GM23338 (cell line): ENCODE measurements at regions not wholly inside any gene's neighbourhood (a gene's known extent, or its start where the extent isn't known, plus 50 kb on each side); places are given as distances from the start of the nearest gene placed in this dataset.

Experiments used
- ATAC-seq: fragments of 200-7000 bp; cut with Tn5 transposase; 3 replicates; pipeline ENCODE4 v1.9.1; 2020
- DNase-seq: peaks from one replicate; pipeline ENCODE4 v3.0.0-alpha.2; 2015; ENCODE audit warnings: low spot score
- H2AFZ ChIP-seq: fragments of 200-600 bp; sonication (generic); 2 replicates; pipeline ENCODE4 v1.8.0; 2016; ENCODE audit warnings: antibody characterized with exemption, mild to moderate bottlenecking, moderate library complexity
- H3F3A ChIP-seq: fragments of 200-600 bp; sonication (generic); replicated peaks from 2 replicates; pipeline ENCODE4 v1.8.0; 2017; ENCODE audit warnings: antibody characterized with exemption, mixed run types, low read depth
- H3K27ac ChIP-seq: fragments of 200-600 bp; sonication (generic); 2 replicates; pipeline ENCODE4 v1.6.1; 2016; ENCODE audit warnings: low read depth
- H3K27me3 ChIP-seq: fragments of 200-600 bp; sonication (generic); 2 replicates; pipeline ENCODE4 v1.8.0; 2016; ENCODE audit warnings: mild to moderate bottlenecking, mixed run types, moderate library complexity; ENCODE audit not compliant: insufficient read depth
- H3K36me3 ChIP-seq: fragments of 200-600 bp; sonication (generic); 2 replicates; pipeline ENCODE4 v1.8.0; 2016; ENCODE audit warnings: mild to moderate bottlenecking; ENCODE audit not compliant: insufficient read depth
- H3K4me1 ChIP-seq: fragments of 200-600 bp; sonication (generic); 2 replicates; pipeline ENCODE4 v1.8.0; 2016; ENCODE audit warnings: mild to moderate bottlenecking, moderate library complexity; ENCODE audit not compliant: insufficient read depth
- H3K4me2 ChIP-seq: fragments of 200-600 bp; sonication (generic); 2 replicates; pipeline ENCODE4 v1.7.1; 2017; ENCODE audit warnings: mixed run types
- H3K4me3 ChIP-seq: fragments of 200-600 bp; sonication (generic); 2 replicates; pipeline ENCODE4 v1.6.1; 2016; ENCODE audit warnings: mixed run types
- H3K79me2 ChIP-seq: fragments of 200-600 bp; sonication (generic); replicated peaks from 2 replicates; pipeline ENCODE4 v1.8.0; 2017; ENCODE audit warnings: mild to moderate bottlenecking; ENCODE audit not compliant: insufficient read depth
- H3K9me2 ChIP-seq: fragments of 200-600 bp; sonication (generic); 2 replicates; pipeline ENCODE4 v1.8.0; 2017; ENCODE audit not compliant: insufficient read depth
- H4K20me1 ChIP-seq: fragments of 200-600 bp; sonication (generic); replicated peaks from 2 replicates; pipeline ENCODE4 v1.8.0; 2017; ENCODE audit warnings: mild to moderate bottlenecking; ENCODE audit not compliant: insufficient read depth
- H3K27ac Mint-ChIP-seq: 2 replicates; pipeline ENCODE4 v1.8.0; 2020; ENCODE audit warnings: inconsistent platforms, mild to moderate bottlenecking, moderate library complexity, mixed read lengths
- H3K27me3 Mint-ChIP-seq: 3 replicates; pipeline ENCODE4 v1.8.0; 2022; ENCODE audit warnings: low read depth, mild to moderate bottlenecking, moderate library complexity, mixed read lengths, inconsistent platforms; ENCODE audit not compliant: insufficient read depth, poor library complexity
- H3K36me3 Mint-ChIP-seq: 3 replicates; pipeline ENCODE4 v1.8.0; 2021; ENCODE audit warnings: low read depth, mild to moderate bottlenecking, inconsistent platforms, moderate library complexity, mixed read lengths
- H3K4me1 Mint-ChIP-seq: 3 replicates; pipeline ENCODE4 v1.8.0; 2020; ENCODE audit warnings: mild to moderate bottlenecking, inconsistent platforms, mixed read lengths
- H3K4me3 Mint-ChIP-seq: 3 replicates; pipeline ENCODE4 v1.8.0; 2021; ENCODE audit warnings: moderate library complexity, mild to moderate bottlenecking, inconsistent platforms, mixed read lengths
- H3K9me3 Mint-ChIP-seq: 3 replicates; pipeline ENCODE4 v1.8.0; 2020; ENCODE audit warnings: moderate library complexity, mild to moderate bottlenecking, inconsistent platforms, mixed read lengths
- CREB1 ChIP-seq: fragments of 250-450 bp; sonication (Bioruptor Pico); IDR thresholded peaks from 2 replicates; pipeline ENCODE4 v1.5.0; 2020; ENCODE audit warnings: low read depth, mild to moderate bottlenecking, moderate library complexity
- CTCF ChIP-seq, 2 experiments: fragments of 200-600 bp in 1 of 2; sonication (generic) in 1 of 2; conservative IDR thresholded peaks; 2 replicates each; pipeline versions ENCODE4 v1.5.1 to v1.6.1; 2016 to 2017; ENCODE audit warnings: antibody characterized with exemption in 2 of 2, low read depth in 2 of 2, mild to moderate bottlenecking in 2 of 2, moderate library complexity in 1 of 2
- ETS1 ChIP-seq: IDR thresholded peaks from 2 replicates; pipeline ENCODE4 v1.6.1; 2016; ENCODE audit warnings: antibody characterized with exemption
- EZH2 ChIP-seq: fragments of 200-600 bp; sonication (generic); IDR thresholded peaks from one replicate; pipeline ENCODE4 v1.8.0; 2017; ENCODE audit warnings: antibody characterized with exemption, mild to moderate bottlenecking, low read depth; ENCODE audit not compliant: unreplicated experiment
- EZH2phosphoT487 ChIP-seq: fragments of 200-600 bp; sonication (generic); IDR thresholded peaks from one replicate; pipeline ENCODE4 v1.8.1; 2018; ENCODE audit warnings: antibody characterized with exemption; ENCODE audit not compliant: unreplicated experiment
- JUNB ChIP-seq: IDR thresholded peaks from one replicate; pipeline ENCODE4 v1.6.1; 2016; ENCODE audit warnings: antibody characterized with exemption; ENCODE audit not compliant: unreplicated experiment
- NANOG ChIP-seq: IDR thresholded peaks from 2 replicates; pipeline ENCODE4 v1.6.1; 2016; ENCODE audit warnings: antibody characterized with exemption, borderline replicate concordance
- POLR2AphosphoS5 ChIP-seq: IDR thresholded peaks from 2 replicates; pipeline ENCODE4 v1.6.1; 2016; ENCODE audit warnings: antibody characterized with exemption, low read depth
- REST ChIP-seq: IDR thresholded peaks from one replicate; pipeline ENCODE4 v1.6.1; 2018; ENCODE audit warnings: antibody characterized with exemption; ENCODE audit not compliant: unreplicated experiment
- STAT1 ChIP-seq: IDR thresholded peaks from one replicate; pipeline ENCODE4 v1.6.1; 2016; ENCODE audit warnings: antibody characterized with exemption; ENCODE audit not compliant: unreplicated experiment
- ZNF114 ChIP-seq: fragments of 250-450 bp; sonication (Bioruptor Pico); IDR thresholded peaks from 2 replicates; pipeline ENCODE4 v1.5.0; 2020; ENCODE audit warnings: mild to moderate bottlenecking, moderate library complexity
- ZNF331 ChIP-seq: fragments of 250-450 bp; sonication (Bioruptor Pico); IDR thresholded peaks from 2 replicates; pipeline ENCODE4 v1.5.0; 2020; ENCODE audit warnings: low read depth, mild to moderate bottlenecking, moderate library complexity
- ZNF462 ChIP-seq: fragments of 250-450 bp; sonication (Bioruptor Pico); IDR thresholded peaks from 2 replicates; pipeline ENCODE4 v1.5.0; 2020; ENCODE audit warnings: mild to moderate bottlenecking, moderate library complexity

- ATAC-seq (no peak), DNase-seq (no peak)
- Histone ChIP-seq H3K4me3 (no peak overlapping the region), H2AFZ (no peak overlapping the region), H3K9me2 (peaks cover 21% of the 10 kb centered on the region), H3K27me3 (no peaks in the 10 kb centered on the region), H3K36me3 (no peaks in the 10 kb centered on the region; the same call in 1 of the 2 replicates), H3K79me2 (no peaks in the 10 kb centered on the region), H3K27ac (no peak overlapping the region), H3F3A (no peaks in the 10 kb centered on the region), H4K20me1 (no peaks in the 10 kb centered on the region), H3K4me2 (no peak overlapping the region), H3K4me1 (peaks cover 11% of the 10 kb centered on the region; the same call in 1 of the 2 replicates)
- no peak overlapping the region for H3K4me3 Mint-ChIP-seq
- H3K4me1 Mint-ChIP-seq = peaks cover 7% of the 10 kb centered on the region; the same call in 2 of the 3 replicates
- no peak for TF ChIP-seq REST
- no peak for TF ChIP-seq JUNB
- TF ChIP-seq STAT1 = no peak
- no peak for TF ChIP-seq CREB1 (CRISPR knock-in tag)
- TF ChIP-seq ETS1 = no peak
- TF ChIP-seq ZNF462 (CRISPR knock-in tag) = no peak
- no peak for TF ChIP-seq ZNF114 (CRISPR knock-in tag)
- TF ChIP-seq ZNF331 (CRISPR knock-in tag) = no peak
- no peak for TF ChIP-seq EZH2
- TF ChIP-seq POLR2AphosphoS5 = no peak
- TF ChIP-seq CTCF (conservative IDR thresholded peaks at IDR 0.05; ENCODE audit: low read depth in 2 of 2) = no peak
- TF ChIP-seq EZH2phosphoT487 = no peak
- TF ChIP-seq NANOG = no peak
- H3K27me3 Mint-ChIP-seq = no peaks in the 10 kb centered on the region
- no peaks in the 10 kb centered on the region for H3K9me3 Mint-ChIP-seq
- H3K36me3 Mint-ChIP-seq = peaks cover 4% of the 10 kb centered on the region; the same call in 1 of the 3 replicates
- no peak overlapping the region for H3K27ac Mint-ChIP-seq
Measured at GRCh38 chr7:109951565-109951928, 1139.4 kb upstream of the LRRN3 start.
